Upper lobe of right lung (tissue), 1 donor: ENCODE measurements at regions not wholly inside any gene's neighbourhood (a gene's known extent, or its start where the extent isn't known, plus 50 kb on each side); places are given as distances from the start of the nearest gene placed in this dataset.
"Not testable (repeated sequence)": the region's sequence is repeated elsewhere in the genome, so short reads cannot be mapped to it uniquely, and the experiment has no call there.

Experiments used
- ATAC-seq: fragments of 200-7000 bp; cut with Tn5 transposase; one replicate; pipeline ENCODE4 v1.9.1; 2020; ENCODE audit warnings: mild to moderate bottlenecking, moderate library complexity
- DNase-seq: peaks from one replicate; pipeline ENCODE4 v3.0.0-alpha.2; 2020
- H3K27ac ChIP-seq: fragments of 200-600 bp; one replicate; pipeline ENCODE4 v1.8.0; 2022
- H3K27me3 ChIP-seq: fragments of 200-600 bp; one replicate; pipeline ENCODE4 v1.8.0; 2022; ENCODE audit warnings: mild to moderate bottlenecking
- H3K36me3 ChIP-seq: fragments of 200-600 bp; one replicate; pipeline ENCODE4 v1.8.0; 2022
- H3K4me1 ChIP-seq: fragments of 200-600 bp; one replicate; pipeline ENCODE4 v1.8.0; 2022
- H3K4me3 ChIP-seq: fragments of 200-600 bp; one replicate; pipeline ENCODE4 v1.8.0; 2022; ENCODE audit warnings: mild to moderate bottlenecking
- H3K9me3 ChIP-seq: fragments of 200-600 bp; one replicate; pipeline ENCODE4 v1.8.0; 2022
- CTCF ChIP-seq: fragments of 200-600 bp; IDR thresholded peaks from one replicate; pipeline ENCODE4 v1.8.0; 2022; ENCODE audit warnings: antibody characterized with exemption
- intact Hi-C: fragments of 100-400 bp; cut with DNase I; formaldehyde crosslinking; loops from one replicate; pipeline ENCODE4 v1.11.0; 2022
- donor health status: DM: no; HTN: yes; CAD: no; lungs with severe emphysema.

GRCh38 chr6:134637847-134638437 lies 312.0 kb downstream of the ALDH8A1 start:
- no peaks in the 10 kb centered on the region for H3K36me3 ChIP-seq
- H3K27ac ChIP-seq: no peak overlapping the region
- H3K9me3 ChIP-seq: no peaks in the 10 kb centered on the region
- TF ChIP-seq CTCF: no peak
- H3K4me1 ChIP-seq: peaks cover 3% of the 10 kb centered on the region
- H3K4me3 ChIP-seq: no peak overlapping the region
- no peaks in the 10 kb centered on the region for H3K27me3 ChIP-seq
- intact Hi-C loops: no loop called here
- DNase-seq (no peak), ATAC-seq (no peak)

- no peak for TF ChIP-seq CTCF
- no peaks in the 10 kb centered on the region for H3K27me3 ChIP-seq
- no peaks in the 10 kb centered on the region for H3K36me3 ChIP-seq
- DNase-seq: no peak
- H3K4me1 ChIP-seq: peaks cover 3% of the 10 kb centered on the region
- H3K27ac ChIP-seq: no peak overlapping the region
- intact Hi-C loops: no loop called here
- ATAC-seq: no peak
- no peaks in the 10 kb centered on the region for H3K9me3 ChIP-seq
- no peak overlapping the region for H3K4me3 ChIP-seq
Observed at GRCh38 chr6:134637282-134637681, 312.6 kb downstream of the ALDH8A1 start.

GRCh38 chr6:134636186-134636799 lies 313.6 kb downstream of the ALDH8A1 start:
- H3K4me3 ChIP-seq: no peak overlapping the region
- ATAC-seq (no peak), DNase-seq (no peak)
- H3K27ac ChIP-seq: no peak overlapping the region
- no peaks in the 10 kb centered on the region for H3K9me3 ChIP-seq
- no peak for TF ChIP-seq CTCF
- intact Hi-C loops: no loop called here
- no peaks in the 10 kb centered on the region for H3K36me3 ChIP-seq
- H3K4me1 ChIP-seq: peaks cover 3% of the 10 kb centered on the region
- H3K27me3 ChIP-seq: no peaks in the 10 kb centered on the region

GRCh38 chr6:134634966-134635365 lies 314.9 kb downstream of the ALDH8A1 start:
- no peak overlapping the region for H3K4me3 ChIP-seq
- H3K27ac ChIP-seq: no peak overlapping the region
- intact Hi-C loops: no loop called here
- ATAC-seq (peak; percentile 56), DNase-seq (no peak)
- H3K4me1 ChIP-seq: no peaks in the 10 kb centered on the region
- H3K9me3 ChIP-seq: no peaks in the 10 kb centered on the region
- no peak for TF ChIP-seq CTCF
- H3K36me3 ChIP-seq: no peaks in the 10 kb centered on the region
- no peaks in the 10 kb centered on the region for H3K27me3 ChIP-seq

- no peak for TF ChIP-seq CTCF
- intact Hi-C loops: no loop called here
- no peak for ATAC-seq
Observed at GRCh38 chr6:134634466-134634865, 315.4 kb downstream of the ALDH8A1 start.

GRCh38 chr6:134632982-134633940 lies 315.3 kb upstream of the SGK1 start:
- H3K4me1 ChIP-seq, H3K27me3 ChIP-seq, H3K4me3 ChIP-seq, ATAC-seq, H3K36me3 ChIP-seq, intact Hi-C loops, DNase-seq, H3K9me3 ChIP-seq, H3K27ac ChIP-seq: not testable (repeated sequence)

More at GRCh38 chr6:134634466-134634865, 315.4 kb downstream of the ALDH8A1 start:
- Histone ChIP-seq H3K27ac (no peak overlapping the region), H3K9me3 (no peaks in the 10 kb centered on the region), H3K36me3 (no peaks in the 10 kb centered on the region), H3K27me3 (no peaks in the 10 kb centered on the region), H3K4me3 (no peak overlapping the region), H3K4me1 (no peaks in the 10 kb centered on the region)
- no peak for DNase-seq
